Fibroblast of lung (primary cell): ENCODE measurements at regions not wholly inside any gene's neighbourhood (a gene's known extent, or its start where the extent isn't known, plus 50 kb on each side); places are given as distances from the start of the nearest gene placed in this dataset.

Experiments
- DNase-seq, 2 donors: peaks; one replicate each; pipeline versions ENCODE4 v3.0.0 to v3.0.0-alpha.2; 2010; ENCODE audit warnings: low read depth in 2 of 2
- H2AFZ ChIP-seq: 2 replicates; pipeline ENCODE4 v1.5.1; 2012; ENCODE audit warnings: low read length, control low read depth, inconsistent platforms
- H3K27ac ChIP-seq: 2 replicates; pipeline ENCODE4 v1.5.1; 2011; ENCODE audit warnings: low read length, control low read depth; ENCODE audit not compliant: insufficient read depth
- H3K27me3 ChIP-seq: 2 replicates; pipeline ENCODE4 v1.5.1; 2011; ENCODE audit warnings: mild to moderate bottlenecking, low read length; ENCODE audit not compliant: control insufficient read depth, insufficient read depth
- H3K36me3 ChIP-seq: 2 replicates; pipeline ENCODE4 v1.5.1; 2011; ENCODE audit warnings: low read length; ENCODE audit not compliant: control insufficient read depth, insufficient read depth
- H3K4me1 ChIP-seq: 2 replicates; pipeline ENCODE4 v1.5.1; 2011; ENCODE audit warnings: low read length; ENCODE audit not compliant: control insufficient read depth, insufficient read depth; ENCODE audit errors: extremely low read depth
- H3K4me2 ChIP-seq: 2 replicates; pipeline ENCODE4 v1.5.1; 2011; ENCODE audit warnings: low read length, control low read depth; ENCODE audit not compliant: insufficient read depth; ENCODE audit errors: extremely low read depth
- H3K4me3 ChIP-seq, 4 experiments: fragments of 200-600 bp in 1 of 4; sonication (generic) in 1 of 4; replicated peaks in 1 of 4; 2 replicates each; pipeline ENCODE4 v1.5.1; 2011 to 2016; ENCODE audit warnings: low read length in 4 of 4, low read depth in 3 of 4, mild to moderate bottlenecking in 3 of 4, control low read depth in 2 of 4, inconsistent platforms in 1 of 4, mixed read lengths in 1 of 4; ENCODE audit not compliant: insufficient read depth in 1 of 4; ENCODE audit errors: control extremely low read depth in 1 of 4
- H3K79me2 ChIP-seq: 2 replicates; pipeline ENCODE4 v1.5.1; 2012; ENCODE audit warnings: mild to moderate bottlenecking, low read length, inconsistent platforms; ENCODE audit not compliant: control insufficient read depth, insufficient read depth
- H3K9ac ChIP-seq: 2 replicates; pipeline ENCODE4 v1.5.1; 2011; ENCODE audit warnings: mild to moderate bottlenecking, low read length, control low read depth; ENCODE audit not compliant: insufficient read depth
- H3K9me3 ChIP-seq: 2 replicates; pipeline ENCODE4 v1.5.1; 2012; ENCODE audit warnings: low read depth, low read length; ENCODE audit not compliant: control insufficient read depth, insufficient read depth
- H4K20me1 ChIP-seq: 2 replicates; pipeline ENCODE4 v1.5.1; 2011; ENCODE audit warnings: low read length; ENCODE audit not compliant: control insufficient read depth, insufficient read depth; ENCODE audit errors: extremely low read depth
- EZH2 ChIP-seq: IDR thresholded peaks from 2 replicates; pipeline ENCODE4 v1.5.1; 2012; ENCODE audit warnings: low read length, control low read depth, mild to moderate bottlenecking; ENCODE audit errors: missing control alignments
- TF ChIP-seq, protein P1 (sequence below), 2 donors: IDR thresholded peaks in 1 of 2; conservative IDR thresholded peaks in 1 of 2; 1 replicate in 1 of 2; 2 replicates in 1 of 2; pipeline ENCODE4 v1.5.1; 2011 to 2012; ENCODE audit warnings: low read length in 2 of 2, control low read depth in 1 of 2, inconsistent platforms in 1 of 2, low read depth in 1 of 2, mild to moderate bottlenecking in 1 of 2

DNA sequence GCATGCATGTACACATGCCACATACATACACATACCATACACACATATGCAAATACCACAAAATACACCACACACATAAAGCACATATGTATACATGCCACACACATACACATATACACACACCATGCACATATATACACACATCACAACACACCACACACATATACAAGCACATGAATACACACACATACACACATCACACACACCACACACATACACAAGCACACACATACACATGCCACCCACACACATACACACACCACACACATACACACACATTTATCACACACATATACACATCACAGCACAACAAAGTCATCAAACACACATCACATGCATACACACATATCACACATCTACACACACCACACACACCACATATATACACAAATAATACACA lies 1108.5 kb downstream of the GALC start:
- no peaks in the 10 kb centered on the region for H3K36me3 ChIP-seq
- no peaks in the 10 kb centered on the region for H3K4me1 ChIP-seq
- no peaks in the 10 kb centered on the region for H4K20me1 ChIP-seq
- TF ChIP-seq, protein P1, sequence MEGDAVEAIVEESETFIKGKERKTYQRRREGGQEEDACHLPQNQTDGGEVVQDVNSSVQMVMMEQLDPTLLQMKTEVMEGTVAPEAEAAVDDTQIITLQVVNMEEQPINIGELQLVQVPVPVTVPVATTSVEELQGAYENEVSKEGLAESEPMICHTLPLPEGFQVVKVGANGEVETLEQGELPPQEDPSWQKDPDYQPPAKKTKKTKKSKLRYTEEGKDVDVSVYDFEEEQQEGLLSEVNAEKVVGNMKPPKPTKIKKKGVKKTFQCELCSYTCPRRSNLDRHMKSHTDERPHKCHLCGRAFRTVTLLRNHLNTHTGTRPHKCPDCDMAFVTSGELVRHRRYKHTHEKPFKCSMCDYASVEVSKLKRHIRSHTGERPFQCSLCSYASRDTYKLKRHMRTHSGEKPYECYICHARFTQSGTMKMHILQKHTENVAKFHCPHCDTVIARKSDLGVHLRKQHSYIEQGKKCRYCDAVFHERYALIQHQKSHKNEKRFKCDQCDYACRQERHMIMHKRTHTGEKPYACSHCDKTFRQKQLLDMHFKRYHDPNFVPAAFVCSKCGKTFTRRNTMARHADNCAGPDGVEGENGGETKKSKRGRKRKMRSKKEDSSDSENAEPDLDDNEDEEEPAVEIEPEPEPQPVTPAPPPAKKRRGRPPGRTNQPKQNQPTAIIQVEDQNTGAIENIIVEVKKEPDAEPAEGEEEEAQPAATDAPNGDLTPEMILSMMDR (conservative IDR thresholded peaks at IDR 0.05 in 1 of 2, IDR thresholded peaks at IDR 0.05 in 1 of 2; ENCODE audit: low read depth in 1 of 2, low read length in 2 of 2): no peak
- no peak for TF ChIP-seq EZH2
- no peak overlapping the region for H3K4me3 ChIP-seq
- H3K27ac ChIP-seq: no peak overlapping the region
- H3K27me3 ChIP-seq: no peaks in the 10 kb centered on the region
- DNase-seq: no peak
- no peak overlapping the region for H2AFZ ChIP-seq
- H3K9ac ChIP-seq: no peak overlapping the region
- H3K79me2 ChIP-seq: no peaks in the 10 kb centered on the region
- no peak overlapping the region for H3K4me2 ChIP-seq
- H3K9me3 ChIP-seq: no peaks in the 10 kb centered on the region

DNA sequence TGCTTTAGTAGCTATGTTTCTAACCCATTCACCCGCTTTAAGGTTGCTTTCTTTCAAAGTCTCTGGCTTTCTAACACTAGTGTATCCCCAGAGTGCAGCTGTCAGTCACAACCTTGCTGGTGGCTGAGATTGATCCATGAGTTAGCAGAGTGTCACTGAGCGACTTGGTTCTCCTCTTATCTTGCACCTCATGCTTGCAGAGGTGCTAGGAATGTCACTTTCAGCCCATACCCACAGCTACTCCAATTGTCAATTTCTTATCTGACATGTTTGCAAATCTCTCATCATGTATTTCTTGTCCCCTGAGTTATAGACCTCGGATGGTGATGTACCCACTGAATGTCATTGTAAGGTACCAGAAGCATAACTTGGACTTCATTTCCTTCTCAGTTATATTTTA lies 1110.2 kb downstream of the GALC start:
- Histone ChIP-seq H3K27me3 (no peaks in the 10 kb centered on the region), H2AFZ (no peak overlapping the region), H3K9ac (no peak overlapping the region), H3K27ac (no peak overlapping the region), H3K4me1 (no peaks in the 10 kb centered on the region), H3K79me2 (no peaks in the 10 kb centered on the region), H4K20me1 (no peaks in the 10 kb centered on the region), H3K4me2 (no peak overlapping the region), H3K36me3 (no peaks in the 10 kb centered on the region), H3K9me3 (no peaks in the 10 kb centered on the region), H3K4me3 (no peak overlapping the region)
- no peak for DNase-seq
- TF ChIP-seq, protein P1 (conservative IDR thresholded peaks at IDR 0.05 in 1 of 2, IDR thresholded peaks at IDR 0.05 in 1 of 2; ENCODE audit: low read depth in 1 of 2, low read length in 2 of 2): no peak
- no peak for TF ChIP-seq EZH2

DNA sequence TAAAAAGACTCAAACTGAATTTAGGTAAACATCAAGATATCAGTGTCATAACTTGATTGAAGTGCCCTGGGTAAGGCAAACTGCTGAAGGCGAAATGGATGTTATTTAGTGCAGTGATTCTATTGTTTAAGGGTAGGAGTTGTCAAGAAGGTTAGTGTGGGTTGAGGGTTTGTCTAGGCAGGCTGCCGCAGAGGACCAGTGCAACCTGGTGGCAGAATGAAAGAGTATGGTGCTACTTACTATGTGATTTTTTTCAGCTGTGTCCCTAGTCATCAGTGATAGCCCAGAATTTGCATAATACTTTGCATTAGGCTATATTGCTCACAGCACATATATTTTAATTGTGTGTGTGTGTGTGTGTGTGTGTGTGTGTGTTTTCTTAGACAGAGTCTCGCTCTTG lies 1127.0 kb downstream of the GALC start:
- no peaks in the 10 kb centered on the region for H4K20me1 ChIP-seq
- no peaks in the 10 kb centered on the region for H3K9me3 ChIP-seq
- no peak overlapping the region for H3K27ac ChIP-seq
- TF ChIP-seq EZH2: no peak
- TF ChIP-seq, protein P1 (conservative IDR thresholded peaks at IDR 0.05 in 1 of 2, IDR thresholded peaks at IDR 0.05 in 1 of 2; ENCODE audit: low read depth in 1 of 2, low read length in 2 of 2): no peak
- no peaks in the 10 kb centered on the region for H3K27me3 ChIP-seq
- H3K79me2 ChIP-seq: no peaks in the 10 kb centered on the region
- DNase-seq: no peak
- no peak overlapping the region for H3K9ac ChIP-seq
- H2AFZ ChIP-seq: no peak overlapping the region
- H3K4me3 ChIP-seq: no peak overlapping the region
- no peaks in the 10 kb centered on the region for H3K36me3 ChIP-seq
- H3K4me1 ChIP-seq: no peaks in the 10 kb centered on the region
- no peak overlapping the region for H3K4me2 ChIP-seq
